Hepatic stellate cell (primary cell): ENCODE measurements at regions not wholly inside any gene's neighbourhood (a gene's known extent, or its start where the extent isn't known, plus 50 kb on each side); places are given as distances from the start of the nearest gene placed in this dataset.

Experiments used
- DNase-seq: peaks from one replicate; pipeline ENCODE4 v3.0.0; 2011; ENCODE audit warnings: low spot score

- DNase-seq = no peak
These were observed 177.1 kb downstream of the PARM1 start for GRCh38 chr4:75110061-75110460.

- DNase-seq = no peak
These were observed 175.1 kb downstream of the PARM1 start for GRCh38 chr4:75107755-75108612.

GRCh38 chr4:75102787-75103085 is 169.8 kb downstream of the PARM1 start:
- no peak for DNase-seq

- DNase-seq = no peak
These were observed 169.2 kb downstream of the PARM1 start for GRCh38 chr4:75101906-75102786.
